Osteoblast (primary cell): ENCODE measurements at regions not wholly inside any gene's neighbourhood (a gene's known extent, or its start where the extent isn't known, plus 50 kb on each side); places are given as distances from the start of the nearest gene placed in this dataset.

Experiments used
- DNase-seq: peaks from one replicate; pipeline ENCODE4 v3.0.0; 2011; ENCODE audit warnings: low spot score, mixed read lengths; ENCODE audit not compliant: insufficient read length; ENCODE audit errors: missing footprints
- H2AFZ ChIP-seq: 2 replicates; pipeline ENCODE4 v1.6.0; 2011; ENCODE audit warnings: mild to moderate bottlenecking, low read length
- H3K27ac ChIP-seq: 2 replicates; pipeline ENCODE4 v1.5.1; 2011; ENCODE audit warnings: mild to moderate bottlenecking, low read depth, low read length, moderate library complexity
- H3K27me3 ChIP-seq: 2 replicates; pipeline ENCODE4 v1.6.0; 2012; ENCODE audit warnings: mild to moderate bottlenecking, control low read depth, inconsistent platforms, low read length, moderate library complexity; ENCODE audit not compliant: insufficient read depth
- H3K36me3 ChIP-seq: 2 replicates; pipeline ENCODE4 v1.5.1; 2011; ENCODE audit warnings: mild to moderate bottlenecking, low read length, control low read depth, moderate library complexity; ENCODE audit not compliant: insufficient read depth
- H3K4me1 ChIP-seq: 2 replicates; pipeline ENCODE4 v1.5.1; 2011; ENCODE audit warnings: mild to moderate bottlenecking, low read length, control low read depth, moderate library complexity; ENCODE audit not compliant: insufficient read depth
- H3K4me2 ChIP-seq: 2 replicates; pipeline ENCODE4 v1.6.0; 2011; ENCODE audit warnings: mild to moderate bottlenecking, low read length; ENCODE audit not compliant: insufficient read depth
- H3K4me3 ChIP-seq: fragments of 200-600 bp; sonication (generic); 3 replicates; pipeline ENCODE4 v1.5.1; 2012; ENCODE audit warnings: mild to moderate bottlenecking, low read length, inconsistent platforms; ENCODE audit not compliant: insufficient read depth
- H3K79me2 ChIP-seq: 2 replicates; pipeline ENCODE4 v1.6.0; 2012; ENCODE audit warnings: mild to moderate bottlenecking, low read length, control low read depth, inconsistent platforms; ENCODE audit not compliant: insufficient read depth
- H3K9me3 ChIP-seq: 2 replicates; pipeline ENCODE4 v1.5.1; 2011; ENCODE audit warnings: low read depth, low read length, control low read depth
- H4K20me1 ChIP-seq: 2 replicates; pipeline ENCODE4 v1.6.0; 2012; ENCODE audit warnings: mild to moderate bottlenecking, low read length, control low read depth; ENCODE audit not compliant: insufficient read depth
- CTCF ChIP-seq: IDR thresholded peaks from 2 replicates; pipeline ENCODE4 v1.5.1; 2011; ENCODE audit warnings: mild to moderate bottlenecking, low read depth, low read length, moderate library complexity; ENCODE audit errors: extremely low read depth

GRCh38 chr3:6805236-6805635 lies 55.7 kb upstream of the GRM7 start:
- DNase-seq = no peak
- Histone ChIP-seq H3K4me3 (no peak overlapping the region), H2AFZ (no peak overlapping the region), H3K9me3 (no peaks in the 10 kb centered on the region), H3K36me3 (no peaks in the 10 kb centered on the region), H3K4me2 (no peak overlapping the region), H3K4me1 (no peaks in the 10 kb centered on the region), H3K27ac (no peak overlapping the region), H3K79me2 (no peaks in the 10 kb centered on the region), H3K27me3 (no peaks in the 10 kb centered on the region), H4K20me1 (no peaks in the 10 kb centered on the region)
- no peak for TF ChIP-seq CTCF

- no peak overlapping the region for H2AFZ ChIP-seq
- no peak overlapping the region for H3K4me2 ChIP-seq
- H3K9me3 ChIP-seq = no peaks in the 10 kb centered on the region
- H3K36me3 ChIP-seq = no peaks in the 10 kb centered on the region
- no peaks in the 10 kb centered on the region for H3K79me2 ChIP-seq
- DNase-seq = no peak
- TF ChIP-seq CTCF = no peak
- H3K27me3 ChIP-seq = no peaks in the 10 kb centered on the region
- H3K4me3 ChIP-seq = no peak overlapping the region
- no peaks in the 10 kb centered on the region for H4K20me1 ChIP-seq
- H3K4me1 ChIP-seq = no peaks in the 10 kb centered on the region
- H3K27ac ChIP-seq = no peak overlapping the region
These were observed 53.9 kb upstream of the GRM7 start for GRCh38 chr3:6806991-6807390.

- H3K27ac ChIP-seq = no peak overlapping the region
- no peaks in the 10 kb centered on the region for H3K9me3 ChIP-seq
- no peaks in the 10 kb centered on the region for H3K79me2 ChIP-seq
- no peaks in the 10 kb centered on the region for H3K36me3 ChIP-seq
- no peak overlapping the region for H3K4me2 ChIP-seq
- no peaks in the 10 kb centered on the region for H4K20me1 ChIP-seq
- no peaks in the 10 kb centered on the region for H3K4me1 ChIP-seq
- H2AFZ ChIP-seq = no peak overlapping the region
- TF ChIP-seq CTCF = no peak
- H3K27me3 ChIP-seq = no peaks in the 10 kb centered on the region
- no peak overlapping the region for H3K4me3 ChIP-seq
- no peak for DNase-seq
These were observed 52.8 kb upstream of the GRM7 start for GRCh38 chr3:6807967-6808588.

- Histone ChIP-seq H3K4me1 (no peaks in the 10 kb centered on the region), H2AFZ (no peak overlapping the region), H3K27me3 (no peaks in the 10 kb centered on the region), H3K4me3 (no peak overlapping the region), H3K36me3 (no peaks in the 10 kb centered on the region), H3K9me3 (no peaks in the 10 kb centered on the region), H3K27ac (no peak overlapping the region), H4K20me1 (no peaks in the 10 kb centered on the region), H3K79me2 (no peaks in the 10 kb centered on the region), H3K4me2 (no peak overlapping the region)
- no peak for DNase-seq
- no peak for TF ChIP-seq CTCF
These were observed 51.6 kb upstream of the GRM7 start for GRCh38 chr3:6809349-6809748.
